ENCODE measurements at regions not wholly inside any gene's neighbourhood (a gene's known extent, or its start where the extent isn't known, plus 50 kb on each side); places are given as distances from the start of the nearest gene placed in this dataset.

GRCh38 chr15:62561571-62561970, 396.5 kb upstream of the C2CD4B start:
- DNase-seq (ENCODE audit: insufficient read length, low spot score) = no peak
- FAIRE-seq = no peak

GRCh38 chr15:62564886-62565633, 400.0 kb upstream of the C2CD4B start:
- FAIRE-seq = no peak

GRCh38 chr15:62565634-62566026, 400.5 kb upstream of the C2CD4B start:
- FAIRE-seq = no peak
- DNase-seq (ENCODE audit: insufficient read length, low spot score) = no peak

More at GRCh38 chr15:62564886-62565633, 400.0 kb upstream of the C2CD4B start:
- DNase-seq (ENCODE audit: insufficient read length, low spot score) = no peak

- FAIRE-seq = no peak
- no peak for DNase-seq (ENCODE audit: insufficient read length, low spot score)
Measured at GRCh38 chr15:62566248-62566647, 401.2 kb upstream of the C2CD4B start.

GRCh38 chr15:62567501-62567900, 402.4 kb upstream of the C2CD4B start:
- FAIRE-seq (no peak), DNase-seq (ENCODE audit: insufficient read length, low spot score) (no peak)

- FAIRE-seq (no peak), DNase-seq (ENCODE audit: insufficient read length, low spot score) (no peak)
Measured at GRCh38 chr15:62568004-62568403, 402.9 kb upstream of the C2CD4B start.

GRCh38 chr15:62568702-62569101, 403.6 kb upstream of the C2CD4B start:
- DNase-seq (ENCODE audit: insufficient read length, low spot score) = no peak
- FAIRE-seq = no peak

- no peak for FAIRE-seq
- DNase-seq (ENCODE audit: insufficient read length, low spot score) = no peak
Measured at GRCh38 chr15:62569460-62570404, 404.6 kb upstream of the C2CD4B start.

- no peak for FAIRE-seq
- no peak for DNase-seq (ENCODE audit: insufficient read length, low spot score)
Measured at GRCh38 chr15:62570405-62570783, 405.3 kb upstream of the C2CD4B start.

- DNase-seq (ENCODE audit: insufficient read length, low spot score) (no peak), FAIRE-seq (no peak)
Measured at GRCh38 chr15:62571072-62571471, 406.0 kb upstream of the C2CD4B start.

- DNase-seq (ENCODE audit: insufficient read length, low spot score) (no peak), FAIRE-seq (no peak)
Measured at GRCh38 chr15:62572797-62573196, 407.7 kb upstream of the C2CD4B start.

GRCh38 chr15:62573876-62574275, 408.8 kb upstream of the C2CD4B start:
- DNase-seq (ENCODE audit: insufficient read length, low spot score) (no peak), FAIRE-seq (no peak)

- FAIRE-seq = no peak
- no peak for DNase-seq (ENCODE audit: insufficient read length, low spot score)
Measured at GRCh38 chr15:62578546-62578945, 413.5 kb upstream of the C2CD4B start.

- FAIRE-seq (no peak), DNase-seq (ENCODE audit: insufficient read length, low spot score) (no peak)
Measured at GRCh38 chr15:62578960-62579359, 413.9 kb upstream of the C2CD4B start.

GRCh38 chr15:62579842-62580241, 414.8 kb upstream of the C2CD4B start:
- DNase-seq (ENCODE audit: insufficient read length, low spot score) = no peak
- no peak for FAIRE-seq

GRCh38 chr15:62582580-62582979, 417.5 kb upstream of the C2CD4B start:
- no peak for FAIRE-seq
- no peak for DNase-seq (ENCODE audit: insufficient read length, low spot score)

- no peak for FAIRE-seq
- DNase-seq (ENCODE audit: insufficient read length, low spot score) = no peak
Measured at GRCh38 chr15:62584301-62585235, 419.5 kb upstream of the C2CD4B start.

- DNase-seq (ENCODE audit: insufficient read length, low spot score) (no peak), FAIRE-seq (no peak)
Measured at GRCh38 chr15:62588938-62589670, 424.0 kb upstream of the C2CD4B start.

GRCh38 chr15:62591842-62592838, 427.1 kb upstream of the C2CD4B start:
- FAIRE-seq (no peak), DNase-seq (ENCODE audit: insufficient read length, low spot score) (no peak)

Data from GM19239 (cell line).